ENCODE measurements at regions not wholly inside any gene's neighbourhood (a gene's known extent, or its start where the extent isn't known, plus 50 kb on each side); places are given as distances from the start of the nearest gene placed in this dataset.

DNA sequence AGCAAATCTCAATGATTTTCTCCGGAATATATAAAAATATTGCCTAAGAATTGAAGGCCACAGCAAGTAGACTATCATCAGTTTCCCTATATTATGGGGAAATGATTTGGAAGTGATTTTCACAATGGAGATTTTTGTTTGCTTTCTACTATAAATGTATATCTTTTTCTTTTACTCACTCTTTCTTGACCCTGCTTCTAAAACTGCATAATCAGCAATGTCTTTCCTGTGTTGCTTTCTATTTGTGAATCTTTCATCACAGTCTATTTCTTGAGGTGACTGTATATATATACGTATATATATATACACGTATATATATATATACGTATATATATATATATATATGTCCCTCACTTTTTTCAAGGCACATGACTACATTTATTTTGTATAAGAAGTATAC is 622.6 kb downstream of the DTWD2 start:
- TF ChIP-seq, protein P1, sequence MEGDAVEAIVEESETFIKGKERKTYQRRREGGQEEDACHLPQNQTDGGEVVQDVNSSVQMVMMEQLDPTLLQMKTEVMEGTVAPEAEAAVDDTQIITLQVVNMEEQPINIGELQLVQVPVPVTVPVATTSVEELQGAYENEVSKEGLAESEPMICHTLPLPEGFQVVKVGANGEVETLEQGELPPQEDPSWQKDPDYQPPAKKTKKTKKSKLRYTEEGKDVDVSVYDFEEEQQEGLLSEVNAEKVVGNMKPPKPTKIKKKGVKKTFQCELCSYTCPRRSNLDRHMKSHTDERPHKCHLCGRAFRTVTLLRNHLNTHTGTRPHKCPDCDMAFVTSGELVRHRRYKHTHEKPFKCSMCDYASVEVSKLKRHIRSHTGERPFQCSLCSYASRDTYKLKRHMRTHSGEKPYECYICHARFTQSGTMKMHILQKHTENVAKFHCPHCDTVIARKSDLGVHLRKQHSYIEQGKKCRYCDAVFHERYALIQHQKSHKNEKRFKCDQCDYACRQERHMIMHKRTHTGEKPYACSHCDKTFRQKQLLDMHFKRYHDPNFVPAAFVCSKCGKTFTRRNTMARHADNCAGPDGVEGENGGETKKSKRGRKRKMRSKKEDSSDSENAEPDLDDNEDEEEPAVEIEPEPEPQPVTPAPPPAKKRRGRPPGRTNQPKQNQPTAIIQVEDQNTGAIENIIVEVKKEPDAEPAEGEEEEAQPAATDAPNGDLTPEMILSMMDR (IDR thresholded peaks at IDR 0.05) = no peak
- no peak for TF ChIP-seq EP300 (IDR thresholded peaks at IDR 0.05)
